ENCODE measurements at regions not wholly inside any gene's neighbourhood (a gene's known extent, or its start where the extent isn't known, plus 50 kb on each side); places are given as distances from the start of the nearest gene placed in this dataset.

GRCh38 chr10:27618906-27619305, 114.8 kb downstream of the RAB18 start:
- TF ChIP-seq POLR2AphosphoS5 (IDR thresholded peaks at IDR 0.05) (no peak), CTCF (IDR thresholded peaks at IDR 0.05 in 8 of 11, conservative IDR thresholded peaks at IDR 0.05 in 3 of 11) (no peak), POLR2A (IDR thresholded peaks at IDR 0.05) (no peak)
- intact Hi-C loops (cut with DNase I; ENCODE audit: low total_unique reads) = no loop called here
- 78 to 81% (median 79%) methylated on average over 10 of the region's 10 CpGs for WGBS, 5 donors
- Histone ChIP-seq H3K27ac (no peak overlapping the region), H3K4me3 (no peak overlapping the region), H3K9me3 (no peaks in the 10 kb centered on the region), H3K36me3 (no peaks in the 10 kb centered on the region), H3K27me3 (replicated peaks in 1 of 7) (peaks cover 0 to 23% (median 0%) of the 10 kb centered on the region in 7 donors), H3K4me1 (no peaks in the 10 kb centered on the region)
- no peak for DNase-seq

- intact Hi-C loops (cut with DNase I; ENCODE audit: low total_unique reads) = no loop called here
- TF ChIP-seq POLR2A (IDR thresholded peaks at IDR 0.05) (no peak), CTCF (IDR thresholded peaks at IDR 0.05 in 8 of 11, conservative IDR thresholded peaks at IDR 0.05 in 3 of 11) (no peak), POLR2AphosphoS5 (IDR thresholded peaks at IDR 0.05) (no peak)
- H3K9me3 ChIP-seq = no peaks in the 10 kb centered on the region
- H3K4me3 ChIP-seq = no peak overlapping the region
- no peak overlapping the region for H3K27ac ChIP-seq
- no peak for DNase-seq
- H3K36me3 ChIP-seq = no peaks in the 10 kb centered on the region
- 86 to 95% (median 91%) methylated on average over 4 of the region's 4 CpGs for WGBS, 5 donors
- H3K4me1 ChIP-seq = no peaks in the 10 kb centered on the region
- H3K27me3 ChIP-seq (replicated peaks in 1 of 7) = peaks cover 0 to 27% (median 0%) of the 10 kb centered on the region in 7 donors
Observed at GRCh38 chr10:27619329-27619728, 115.2 kb downstream of the RAB18 start.

DNA sequence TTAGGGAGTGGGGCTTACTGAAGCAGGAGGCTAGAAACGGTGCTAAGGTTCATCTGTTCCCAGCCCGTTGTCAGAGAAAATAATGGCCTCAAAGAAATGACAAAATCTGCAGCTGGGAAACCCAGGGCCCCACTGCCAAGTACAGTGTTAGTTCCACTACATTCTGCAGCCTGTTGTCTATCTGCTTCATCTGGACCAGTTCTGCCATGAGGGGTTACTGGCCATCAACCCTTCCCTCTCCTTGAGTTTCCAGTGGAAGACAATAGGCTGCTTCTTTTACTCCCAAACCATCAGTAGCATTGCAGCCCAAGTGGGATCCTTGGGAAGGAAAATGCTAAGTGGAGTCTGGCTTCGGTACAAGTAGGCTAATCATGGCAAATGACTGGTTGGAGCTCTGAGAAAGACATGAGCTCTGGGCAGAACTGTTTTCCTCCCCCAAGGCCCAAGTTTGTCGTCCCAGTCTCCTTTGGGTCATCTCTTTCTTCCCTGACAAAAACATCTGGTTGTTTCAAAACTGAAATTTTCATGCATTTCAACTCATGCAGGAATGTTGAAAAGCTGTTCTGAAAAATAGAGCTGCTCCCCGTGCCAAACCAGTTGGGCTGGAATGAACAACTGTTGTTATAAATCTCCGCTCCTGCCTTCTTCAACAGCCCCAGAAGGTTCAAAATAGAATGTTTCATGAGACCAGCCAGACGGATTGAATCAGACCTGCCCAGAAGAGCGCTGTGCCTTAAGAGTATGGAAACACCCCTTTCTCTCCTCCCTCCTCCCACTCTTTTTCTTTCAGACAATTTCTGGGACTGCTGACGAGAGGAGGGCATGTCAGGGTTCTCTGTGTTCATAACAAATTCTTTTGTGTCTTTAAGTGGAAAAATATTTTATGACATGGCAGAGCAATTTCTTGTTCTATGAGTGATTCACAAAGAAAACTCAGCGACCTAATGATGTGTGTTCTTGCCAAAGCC, 116.6 kb downstream of the RAB18 start:
- H3K27me3 ChIP-seq (replicated peaks in 1 of 7) = peaks cover 0 to 41% (median 0%) of the 10 kb centered on the region in 7 donors
- H3K36me3 ChIP-seq = no peaks in the 10 kb centered on the region
- no peaks in the 10 kb centered on the region for H3K4me1 ChIP-seq
- H3K9me3 ChIP-seq = no peaks in the 10 kb centered on the region
- H3K27ac ChIP-seq = peak overlapping the region in 1 of 8 donors; percentile 18
- TF ChIP-seq CTCF (IDR thresholded peaks at IDR 0.05 in 8 of 11, conservative IDR thresholded peaks at IDR 0.05 in 3 of 11) = no peak
- TF ChIP-seq POLR2A (IDR thresholded peaks at IDR 0.05) = no peak
- no peak for TF ChIP-seq POLR2AphosphoS5 (IDR thresholded peaks at IDR 0.05)
- WGBS, 5 donors = 58 to 79% (median 75%) methylated on average over 10 of the region's 10 CpGs
- DNase-seq = no peak
- intact Hi-C loops (cut with DNase I; ENCODE audit: low total_unique reads) = no loop called here
- H3K4me3 ChIP-seq = no peak overlapping the region

- TF ChIP-seq POLR2AphosphoS5 (IDR thresholded peaks at IDR 0.05) (no peak), CTCF (IDR thresholded peaks at IDR 0.05 in 8 of 11, conservative IDR thresholded peaks at IDR 0.05 in 3 of 11) (no peak), POLR2A (IDR thresholded peaks at IDR 0.05) (no peak)
- no peak for DNase-seq
- 42 to 79% (median 64%) methylated on average over 4 of the region's 4 CpGs for WGBS, 5 donors
- intact Hi-C loops (cut with DNase I; ENCODE audit: low total_unique reads) = no loop called here
- H3K27ac ChIP-seq = no peak overlapping the region
- H3K4me1 ChIP-seq = no peaks in the 10 kb centered on the region
- H3K27me3 ChIP-seq (replicated peaks in 1 of 7) = peaks cover 0 to 44% (median 0%) of the 10 kb centered on the region in 7 donors
- no peak overlapping the region for H3K4me3 ChIP-seq
- H3K9me3 ChIP-seq = no peaks in the 10 kb centered on the region
- no peaks in the 10 kb centered on the region for H3K36me3 ChIP-seq
Observed at GRCh38 chr10:27621461-27621860, 117.4 kb downstream of the RAB18 start.

Measured in spleen (tissue), 11 donors.